ENCODE measurements at regions not wholly inside any gene's neighbourhood (a gene's known extent, or its start where the extent isn't known, plus 50 kb on each side); places are given as distances from the start of the nearest gene placed in this dataset.

- TF ChIP-seq POLR2A (IDR thresholded peaks at IDR 0.05) (no peak), CTCF (IDR thresholded peaks at IDR 0.05) (no peak), EP300 (IDR thresholded peaks at IDR 0.05) (no peak), POLR2AphosphoS5 (IDR thresholded peaks at IDR 0.05) (no peak)
Measured at GRCh38 chrX:126393284-126393683, 159.3 kb downstream of the DCAF12L1 start.

All from upper lobe of left lung (tissue), 4 donors.